ENCODE measurements at regions not wholly inside any gene's neighbourhood (a gene's known extent, or its start where the extent isn't known, plus 50 kb on each side); places are given as distances from the start of the nearest gene placed in this dataset.

DNA sequence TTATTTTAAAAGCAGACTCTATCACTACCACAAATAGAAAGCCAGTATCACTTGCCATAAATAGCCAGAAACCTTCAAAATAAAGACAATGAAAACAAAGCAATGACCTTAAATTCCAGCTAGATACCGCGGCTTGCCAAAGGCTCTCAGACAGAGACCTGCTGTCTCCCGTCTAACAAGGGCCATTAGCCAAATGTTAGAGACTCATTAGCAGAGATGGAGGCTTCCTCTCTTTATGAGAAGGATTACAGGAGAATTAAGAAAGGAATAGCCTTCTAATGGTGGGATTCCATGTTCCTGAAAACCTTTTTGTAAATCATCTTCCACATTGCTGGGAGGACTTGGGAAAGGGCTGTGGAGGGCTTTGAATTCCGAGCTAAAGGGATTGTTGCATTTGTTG, 206.7 kb downstream of the AACS start:
- no peak for DNase-seq (ENCODE audit: low read depth)

DNA sequence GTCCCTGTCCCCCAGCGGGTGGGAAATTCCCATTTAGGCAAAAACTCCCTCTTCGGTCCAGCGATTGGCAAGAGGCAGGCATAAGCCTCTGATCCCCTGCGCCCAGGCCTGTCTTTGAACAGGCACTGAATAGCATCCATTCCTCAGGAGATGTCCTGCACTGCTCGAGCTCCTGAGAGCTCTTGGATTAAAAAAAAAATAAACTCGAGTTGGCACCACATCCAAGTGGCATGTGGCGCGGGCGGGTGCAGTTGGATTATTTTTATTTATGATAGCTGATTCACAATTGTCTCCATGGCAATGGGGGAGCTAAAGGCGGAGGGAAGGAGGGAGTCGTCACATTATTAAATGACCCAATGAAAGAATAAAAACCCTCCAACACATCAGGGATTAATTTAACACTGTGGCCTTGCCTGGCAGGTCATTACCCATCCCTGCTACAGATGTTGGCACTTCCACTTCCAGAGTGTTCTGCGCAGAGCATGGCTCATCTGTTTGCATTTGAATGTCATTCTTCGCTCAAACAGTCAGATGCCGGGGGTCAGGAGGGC, 207.2 kb downstream of the AACS start:
- DNase-seq (ENCODE audit: low read depth), result no peak

DNA sequence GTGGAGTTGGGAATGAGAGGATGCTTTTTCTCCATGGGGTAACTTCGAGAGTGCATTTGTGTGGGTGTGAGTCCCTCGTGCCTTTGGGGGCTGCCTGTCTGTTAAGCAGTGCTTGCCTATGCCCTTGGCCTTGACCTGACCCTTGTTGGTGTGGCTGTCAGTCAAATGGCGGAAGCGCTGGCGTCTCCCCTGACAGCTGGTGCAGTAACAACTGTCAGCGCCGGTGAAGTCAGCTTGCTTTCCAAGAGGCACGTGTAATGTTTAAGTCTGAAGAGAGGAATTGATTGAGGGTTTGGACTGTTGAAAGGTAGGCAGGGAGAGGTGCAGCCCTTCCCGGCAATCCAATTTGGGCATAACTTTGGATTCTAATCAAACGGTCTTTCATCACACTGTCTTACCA, 211.3 kb downstream of the AACS start:
- no peak for DNase-seq (ENCODE audit: low read depth)

- DNase-seq (ENCODE audit: low read depth), result no peak
Measured at GRCh38 chr12:125280482-125281377, 215.5 kb downstream of the AACS start.

GRCh38 chr12:125282921-125283320, 217.7 kb downstream of the AACS start:
- no peak for DNase-seq (ENCODE audit: low read depth)

DNA sequence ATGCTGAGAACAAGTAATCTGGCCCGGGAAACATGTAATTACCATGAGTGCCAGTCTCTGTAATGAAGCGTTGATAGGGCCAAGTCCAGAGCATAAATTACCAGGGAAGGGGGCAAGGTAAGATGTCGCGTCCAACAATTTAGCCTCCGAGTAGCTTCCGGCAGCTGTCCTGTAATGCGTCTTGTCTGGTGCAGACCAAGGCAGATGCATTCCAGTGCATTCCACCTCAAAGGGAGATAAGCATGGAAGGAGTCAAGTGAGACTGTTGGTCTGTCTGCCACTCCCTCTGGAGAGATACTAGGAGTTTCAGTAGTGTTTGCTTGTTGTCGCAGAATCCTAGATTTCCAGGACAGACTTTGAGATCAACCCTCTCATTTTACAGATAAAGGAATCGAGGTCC, 218.3 kb downstream of the AACS start:
- no peak for DNase-seq (ENCODE audit: low read depth)

- no peak for DNase-seq (ENCODE audit: low read depth)
Measured at GRCh38 chr12:125284087-125284486, 218.9 kb downstream of the AACS start.

DNA sequence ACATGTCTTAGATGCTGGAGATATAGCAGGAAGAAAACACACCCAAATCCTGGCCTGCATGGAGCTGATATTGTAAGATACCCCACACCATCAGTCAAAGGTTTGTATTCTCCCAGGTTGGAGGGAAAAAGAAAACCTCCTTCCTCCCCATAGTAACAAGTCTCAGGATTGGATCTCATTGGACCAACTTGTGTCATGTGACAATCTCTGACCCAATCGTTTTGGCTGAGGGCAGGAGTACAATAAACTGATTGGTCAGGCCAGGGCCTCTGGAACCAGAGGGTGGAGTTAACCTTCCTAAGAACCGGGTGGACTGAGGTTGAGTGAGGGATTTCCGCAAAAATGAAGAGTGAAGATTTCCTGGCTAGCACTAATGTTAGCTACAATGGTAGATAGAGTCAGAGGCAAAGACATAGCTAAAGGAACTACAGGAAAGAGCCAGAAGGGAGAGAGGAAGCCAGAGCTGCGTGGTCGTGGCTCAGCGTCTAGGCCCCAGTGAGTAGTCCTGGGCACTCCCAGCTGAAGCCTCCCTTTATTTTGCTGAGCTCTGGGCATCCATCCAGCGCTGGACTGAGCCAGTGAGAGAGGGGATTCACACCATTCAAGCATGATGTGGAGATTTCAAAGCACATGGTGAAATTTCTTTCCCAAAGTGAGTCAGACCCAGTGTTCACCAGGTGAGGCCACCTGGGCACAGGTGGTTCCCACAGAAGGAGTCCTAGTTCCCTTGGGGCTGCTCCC, 219.9 kb downstream of the AACS start:
- no peak for DNase-seq (ENCODE audit: low read depth)

DNA sequence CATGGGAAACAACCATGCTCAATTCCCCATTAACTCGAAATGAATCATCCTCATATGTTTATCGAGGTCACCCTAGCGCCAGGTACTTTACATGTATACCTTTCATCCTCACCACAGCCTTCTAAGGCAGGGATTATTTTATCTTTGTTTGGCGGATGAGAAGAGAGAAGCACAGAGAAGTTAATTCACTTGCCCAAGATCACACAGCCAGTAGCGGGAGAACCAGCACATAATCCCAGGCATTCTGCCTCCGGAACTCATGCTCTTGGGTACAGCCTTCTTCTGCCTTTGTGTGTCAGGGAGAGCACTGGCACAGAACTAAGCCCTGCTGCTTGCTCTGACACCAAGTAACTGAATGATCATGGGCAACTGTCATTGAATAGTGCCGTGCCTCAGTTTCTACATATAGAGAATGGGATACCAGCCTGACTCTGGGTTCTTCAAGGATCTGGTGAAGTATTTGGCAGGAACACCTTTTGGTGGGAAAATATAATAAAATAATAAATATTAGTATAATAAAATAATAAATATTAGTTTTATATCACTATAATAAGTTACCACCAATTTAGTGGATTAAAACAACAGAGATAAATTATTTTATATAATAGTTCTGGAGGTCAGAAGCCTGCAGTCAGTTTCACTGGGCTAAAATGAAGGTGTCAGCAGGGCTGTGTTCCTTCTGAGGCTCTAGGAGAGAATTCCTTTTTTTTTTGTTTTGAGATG, 220.9 kb downstream of the AACS start:
- DNase-seq (ENCODE audit: low read depth), result no peak

- no peak for DNase-seq (ENCODE audit: low read depth)
Measured at GRCh38 chr12:125287155-125287847, 222.1 kb downstream of the AACS start.

GRCh38 chr12:125288931-125289928, 224.0 kb downstream of the AACS start:
- DNase-seq (ENCODE audit: low read depth), result no peak

DNA sequence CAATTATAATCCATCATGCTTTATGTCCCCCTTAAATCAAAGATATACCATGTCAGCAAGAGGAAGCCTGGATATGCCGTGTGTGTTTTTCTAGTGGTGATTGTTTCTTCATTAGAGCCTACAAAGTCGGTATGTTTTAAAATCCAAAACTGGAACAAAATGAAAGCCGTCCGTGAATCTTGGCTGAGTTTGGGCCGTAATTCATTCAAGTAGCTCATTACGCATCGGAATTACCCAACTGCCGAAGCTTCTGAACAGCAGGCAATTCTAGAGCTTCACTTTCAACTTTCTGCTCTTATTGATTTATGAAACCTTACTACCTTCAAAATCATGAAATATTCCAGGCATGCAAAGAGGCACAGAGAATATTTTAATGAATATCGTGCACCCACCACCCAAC, 224.7 kb downstream of the AACS start:
- no peak for DNase-seq (ENCODE audit: low read depth)

- no peak for DNase-seq (ENCODE audit: low read depth)
Measured at GRCh38 chr12:125292700-125293099, 227.5 kb downstream of the AACS start.

DNA sequence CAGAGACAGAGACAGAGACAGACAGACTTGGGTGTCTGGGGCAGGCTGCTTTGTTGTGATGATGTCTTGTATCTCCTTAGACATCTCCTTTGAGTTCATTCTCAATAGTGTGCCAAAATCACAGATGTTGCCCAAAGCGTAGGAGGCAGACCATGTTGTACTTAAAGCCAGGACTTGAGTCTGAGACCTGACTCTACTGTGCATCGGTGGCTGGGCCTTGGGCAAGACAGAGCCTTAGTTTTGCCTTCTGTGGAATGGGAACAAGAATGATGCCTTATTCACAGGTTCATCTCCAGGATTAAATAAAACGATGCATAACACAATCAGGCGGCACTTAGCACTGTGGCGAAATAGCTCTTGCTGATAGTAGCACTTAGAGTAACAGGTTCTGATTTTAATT, 230.3 kb downstream of the AACS start:
- no peak for DNase-seq (ENCODE audit: low read depth)

GRCh38 chr12:125296701-125297100, 231.5 kb downstream of the AACS start:
- DNase-seq (ENCODE audit: low read depth), result no peak

- no peak for DNase-seq (ENCODE audit: low read depth)
Measured at GRCh38 chr12:125299840-125300239, 234.6 kb downstream of the AACS start.

DNA sequence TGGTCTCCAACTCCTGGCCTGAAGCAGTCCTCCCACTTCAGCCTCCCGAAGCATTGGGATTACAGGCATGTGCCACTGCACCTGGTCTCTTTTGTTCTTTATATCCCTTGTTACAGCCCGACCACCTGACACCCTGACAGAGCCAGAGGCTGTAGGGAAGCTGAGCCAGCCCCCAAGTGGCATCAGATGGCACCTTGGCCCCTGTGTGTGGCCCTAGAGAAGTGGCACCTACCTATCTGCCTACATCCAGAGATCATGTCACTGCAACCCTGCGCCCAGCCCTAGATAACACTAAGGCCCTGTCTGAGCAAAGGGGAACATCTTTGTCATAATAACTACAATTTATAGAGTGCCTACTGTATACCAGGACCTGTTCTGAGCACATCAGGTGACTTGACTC, 235.0 kb downstream of the AACS start:
- DNase-seq (ENCODE audit: low read depth), result no peak

GRCh38 chr12:125303337-125303736, 238.1 kb downstream of the AACS start:
- DNase-seq (ENCODE audit: low read depth), result no peak

DNA sequence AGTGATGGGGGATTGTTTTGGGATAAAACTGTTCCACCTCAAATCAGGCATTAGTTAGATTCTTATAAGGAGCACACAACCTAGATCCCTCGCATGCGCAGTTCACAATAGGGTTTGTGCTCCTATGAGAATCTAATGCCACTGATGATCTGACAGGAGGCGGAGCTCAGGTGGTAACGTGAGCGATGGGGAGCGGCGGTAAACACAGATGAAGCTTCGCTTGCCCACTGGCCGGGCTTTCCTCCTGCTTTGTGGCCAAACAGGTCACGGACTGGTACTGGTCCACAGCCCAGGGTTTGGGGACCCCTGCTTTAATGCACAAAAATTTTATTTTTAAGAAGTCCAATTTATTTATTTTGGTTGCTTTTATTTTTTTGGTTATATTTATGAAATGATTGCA, 238.8 kb downstream of the AACS start:
- no peak for DNase-seq (ENCODE audit: low read depth)

- no peak for DNase-seq (ENCODE audit: low read depth)
Measured at GRCh38 chr12:125305231-125305630, 240.0 kb downstream of the AACS start.

DNA sequence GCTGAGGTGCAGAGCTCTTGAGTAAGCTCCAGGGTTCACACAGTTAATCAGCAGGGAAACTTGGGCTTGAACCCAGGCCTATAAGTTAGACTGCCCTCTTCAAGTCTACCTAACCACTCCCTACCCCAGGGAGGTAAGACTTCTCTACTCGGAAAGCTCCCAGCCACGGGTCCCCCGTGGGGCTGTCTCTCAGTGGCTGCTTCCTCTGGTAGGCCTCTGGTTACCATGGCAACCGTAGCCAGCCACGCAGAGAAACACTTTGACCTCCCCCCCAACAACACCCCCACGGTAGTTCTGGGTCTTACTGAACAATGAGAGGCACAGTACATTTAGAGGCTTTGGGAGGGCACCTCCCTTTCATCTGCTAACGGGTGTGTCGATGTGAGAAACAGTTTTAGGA, 245.2 kb downstream of the AACS start:
- no peak for DNase-seq (ENCODE audit: low read depth)
